RWPE1 (cell line): ENCODE measurements at regions not wholly inside any gene's neighbourhood (a gene's known extent, or its start where the extent isn't known, plus 50 kb on each side); places are given as distances from the start of the nearest gene placed in this dataset.

ENCODE experiments used
- CTCF ChIA-PET: fragments of 350-600 bp; sonication (Branson Sonifier 250); formaldehyde crosslinking; extraction: SDS; loops from one replicate; lab custom pipeline; 2021; lab: Yijun Ruan, JAX
- POLR2A ChIA-PET: fragments of 400-600 bp; formaldehyde crosslinking; extraction: SDS; loops from one replicate; lab custom pipeline; 2020; ENCODE audit warnings: antibody characterized with exemption; ENCODE audit not compliant: low non-redundant PET; lab: Yijun Ruan, JAX
- DNase-seq: peaks from one replicate; pipeline ENCODE4 v3.0.0; 2012; ENCODE audit warnings: low spot score
- H3K27ac ChIP-seq: fragments of 450-650 bp; 2 replicates; pipeline ENCODE4 v1.5.1; 2017
- TF ChIP-seq, protein P1 (sequence below): fragments of 450-650 bp; conservative IDR thresholded peaks from 2 replicates; pipeline ENCODE4 v1.5.1; 2017; ENCODE audit warnings: low read depth, mild to moderate bottlenecking

- ChIA-PET POLR2A (no interaction called here), CTCF (no interaction called here)
- no peak for DNase-seq
- TF ChIP-seq, protein P1, sequence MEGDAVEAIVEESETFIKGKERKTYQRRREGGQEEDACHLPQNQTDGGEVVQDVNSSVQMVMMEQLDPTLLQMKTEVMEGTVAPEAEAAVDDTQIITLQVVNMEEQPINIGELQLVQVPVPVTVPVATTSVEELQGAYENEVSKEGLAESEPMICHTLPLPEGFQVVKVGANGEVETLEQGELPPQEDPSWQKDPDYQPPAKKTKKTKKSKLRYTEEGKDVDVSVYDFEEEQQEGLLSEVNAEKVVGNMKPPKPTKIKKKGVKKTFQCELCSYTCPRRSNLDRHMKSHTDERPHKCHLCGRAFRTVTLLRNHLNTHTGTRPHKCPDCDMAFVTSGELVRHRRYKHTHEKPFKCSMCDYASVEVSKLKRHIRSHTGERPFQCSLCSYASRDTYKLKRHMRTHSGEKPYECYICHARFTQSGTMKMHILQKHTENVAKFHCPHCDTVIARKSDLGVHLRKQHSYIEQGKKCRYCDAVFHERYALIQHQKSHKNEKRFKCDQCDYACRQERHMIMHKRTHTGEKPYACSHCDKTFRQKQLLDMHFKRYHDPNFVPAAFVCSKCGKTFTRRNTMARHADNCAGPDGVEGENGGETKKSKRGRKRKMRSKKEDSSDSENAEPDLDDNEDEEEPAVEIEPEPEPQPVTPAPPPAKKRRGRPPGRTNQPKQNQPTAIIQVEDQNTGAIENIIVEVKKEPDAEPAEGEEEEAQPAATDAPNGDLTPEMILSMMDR, result no peak
- no peak overlapping the region for H3K27ac ChIP-seq
These were observed 332.3 kb downstream of the ETAA1 start for GRCh38 chr2:67729474-67729873.

DNA sequence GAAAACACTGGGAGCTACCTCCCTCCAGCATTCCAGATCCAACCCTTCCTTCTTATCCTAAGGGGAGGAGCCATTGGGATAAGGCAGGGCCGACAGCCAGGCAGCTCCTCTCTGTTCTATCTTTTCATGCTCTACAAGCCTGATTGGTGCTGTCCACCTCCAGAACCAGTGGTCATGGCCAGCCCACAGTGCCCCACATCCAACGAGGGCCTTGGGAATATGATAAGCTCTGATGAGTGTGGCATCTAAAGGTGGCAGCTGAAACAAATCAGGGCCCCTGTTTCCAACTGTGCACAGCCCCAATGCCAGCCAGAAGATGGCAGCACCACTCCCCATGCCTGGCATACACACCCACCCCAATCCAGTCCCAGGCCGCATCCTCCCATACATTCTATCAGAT is 329.3 kb downstream of the C1D start:
- POLR2A ChIA-PET, result no interaction called here
- peak; percentile 45 for DNase-seq

DNA sequence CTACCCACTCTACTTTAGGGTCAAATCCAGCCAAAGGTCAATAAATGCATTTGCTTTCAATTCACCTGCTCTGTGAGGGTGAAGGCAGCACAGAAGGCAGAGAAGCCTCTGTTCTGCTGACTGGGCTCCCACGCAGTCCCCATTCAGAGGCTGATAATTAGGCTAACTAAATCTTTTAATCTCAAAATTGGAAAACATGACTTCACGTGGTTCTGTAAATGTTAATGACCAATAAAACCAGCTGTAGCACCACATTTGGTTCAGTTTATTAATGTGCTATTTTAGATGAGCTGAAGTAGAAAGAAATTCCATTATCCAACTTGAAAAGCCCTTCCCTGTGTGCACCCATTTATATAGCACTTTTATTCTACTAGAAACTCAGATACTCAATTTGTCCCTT is 310.6 kb downstream of the C1D start:
- CTCF ChIA-PET, result interaction anchor here (0.6 kb wide), 2 partner anchors 29 to 38 kb away, joined by 3 to 8 read pairs; no protein-coding TSS in a partner anchor
- TF ChIP-seq, protein P1, result no peak
- no peak for DNase-seq
- H3K27ac ChIP-seq, result no peak overlapping the region
- POLR2A ChIA-PET, result no interaction called here

More for the DNA sequence above, 329.3 kb downstream of the C1D start:
- CTCF ChIA-PET, result interaction anchor here (0.6 to 1.8 kb wide), 4 partner anchors 55 to 1350 kb away, joined by 3 to 13 read pairs (median 4); no protein-coding TSS in a partner anchor
- no peak overlapping the region for H3K27ac ChIP-seq
- TF ChIP-seq, protein P1, result no peak

GRCh38 chr2:67752969-67753368 is 309.8 kb downstream of the C1D start:
- TF ChIP-seq, protein P1, result no peak
- POLR2A ChIA-PET, result no interaction called here
- CTCF ChIA-PET, result interaction anchor here (0.6 to 0.7 kb wide), 2 partner anchors 28 to 72 kb away, joined by 3 read pairs; no protein-coding TSS in a partner anchor
- no peak overlapping the region for H3K27ac ChIP-seq
- DNase-seq, result peak; percentile 29

- ChIA-PET POLR2A (no interaction called here), CTCF (no interaction called here)
- no peak overlapping the region for H3K27ac ChIP-seq
- no peak for DNase-seq
- TF ChIP-seq, protein P1, result no peak
These were observed 307.5 kb downstream of the C1D start for GRCh38 chr2:67755156-67755882.

- ChIA-PET POLR2A (no interaction called here), CTCF (no interaction called here)
- TF ChIP-seq, protein P1, result no peak
- no peak overlapping the region for H3K27ac ChIP-seq
- DNase-seq, result peak; percentile 4
These were observed 301.8 kb downstream of the C1D start for GRCh38 chr2:67760995-67761394.
